ENCODE measurements at regions not wholly inside any gene's neighbourhood (a gene's known extent, or its start where the extent isn't known, plus 50 kb on each side); places are given as distances from the start of the nearest gene placed in this dataset.
"Not testable (repeated sequence)": the region's sequence is repeated elsewhere in the genome, so short reads cannot be mapped to it uniquely, and the experiment has no call there.

DNA sequence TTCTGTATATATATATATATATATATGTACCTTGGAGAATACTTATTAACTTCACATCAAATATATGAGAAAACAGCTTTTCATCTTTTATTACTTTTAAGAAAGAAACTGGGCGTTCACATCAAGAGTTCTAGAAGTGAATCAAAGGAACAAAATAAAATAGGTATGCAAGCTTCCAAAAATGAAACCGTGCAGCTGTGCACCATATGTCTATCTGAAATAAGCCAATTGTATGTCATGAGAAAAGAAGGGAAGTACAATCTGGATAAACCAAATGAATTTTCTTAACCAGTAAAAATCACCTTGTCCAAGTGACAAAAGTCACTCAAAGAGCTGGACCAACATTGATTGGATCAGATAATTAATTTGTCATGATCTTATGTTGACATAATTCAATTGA is 405.4 kb upstream of the TECRL start:
- no peak overlapping the region for H3K4me3 ChIP-seq (ENCODE audit: low read depth, low read length)
- TF ChIP-seq, protein P1, sequence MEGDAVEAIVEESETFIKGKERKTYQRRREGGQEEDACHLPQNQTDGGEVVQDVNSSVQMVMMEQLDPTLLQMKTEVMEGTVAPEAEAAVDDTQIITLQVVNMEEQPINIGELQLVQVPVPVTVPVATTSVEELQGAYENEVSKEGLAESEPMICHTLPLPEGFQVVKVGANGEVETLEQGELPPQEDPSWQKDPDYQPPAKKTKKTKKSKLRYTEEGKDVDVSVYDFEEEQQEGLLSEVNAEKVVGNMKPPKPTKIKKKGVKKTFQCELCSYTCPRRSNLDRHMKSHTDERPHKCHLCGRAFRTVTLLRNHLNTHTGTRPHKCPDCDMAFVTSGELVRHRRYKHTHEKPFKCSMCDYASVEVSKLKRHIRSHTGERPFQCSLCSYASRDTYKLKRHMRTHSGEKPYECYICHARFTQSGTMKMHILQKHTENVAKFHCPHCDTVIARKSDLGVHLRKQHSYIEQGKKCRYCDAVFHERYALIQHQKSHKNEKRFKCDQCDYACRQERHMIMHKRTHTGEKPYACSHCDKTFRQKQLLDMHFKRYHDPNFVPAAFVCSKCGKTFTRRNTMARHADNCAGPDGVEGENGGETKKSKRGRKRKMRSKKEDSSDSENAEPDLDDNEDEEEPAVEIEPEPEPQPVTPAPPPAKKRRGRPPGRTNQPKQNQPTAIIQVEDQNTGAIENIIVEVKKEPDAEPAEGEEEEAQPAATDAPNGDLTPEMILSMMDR (IDR thresholded peaks at IDR 0.05; ENCODE audit: borderline replicate concordance, insufficient read depth, low read depth, low read length) = no peak

DNA sequence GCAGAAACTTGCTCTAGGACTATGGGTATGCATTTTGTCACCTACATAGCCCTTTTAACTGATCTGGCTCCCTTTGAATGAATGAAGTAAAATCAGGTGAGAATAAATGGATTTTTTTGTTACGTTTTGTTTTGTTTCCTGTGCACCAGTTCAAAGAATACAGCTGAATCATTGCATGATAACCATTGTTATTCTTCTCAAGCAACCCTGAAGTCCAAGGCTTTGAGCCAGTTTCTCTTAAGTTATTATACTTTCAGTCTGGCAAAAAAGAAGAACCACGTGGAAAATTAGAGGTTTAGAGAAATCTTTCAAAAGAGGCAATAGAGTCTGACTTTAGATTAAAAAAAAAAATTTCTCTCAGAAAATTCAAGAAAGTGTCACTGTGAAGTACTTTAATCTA is 398.6 kb upstream of the TECRL start:
- TF ChIP-seq, protein P1 (IDR thresholded peaks at IDR 0.05; ENCODE audit: borderline replicate concordance, insufficient read depth, low read depth, low read length) = no peak
- no peak overlapping the region for H3K4me3 ChIP-seq (ENCODE audit: low read depth, low read length)

DNA sequence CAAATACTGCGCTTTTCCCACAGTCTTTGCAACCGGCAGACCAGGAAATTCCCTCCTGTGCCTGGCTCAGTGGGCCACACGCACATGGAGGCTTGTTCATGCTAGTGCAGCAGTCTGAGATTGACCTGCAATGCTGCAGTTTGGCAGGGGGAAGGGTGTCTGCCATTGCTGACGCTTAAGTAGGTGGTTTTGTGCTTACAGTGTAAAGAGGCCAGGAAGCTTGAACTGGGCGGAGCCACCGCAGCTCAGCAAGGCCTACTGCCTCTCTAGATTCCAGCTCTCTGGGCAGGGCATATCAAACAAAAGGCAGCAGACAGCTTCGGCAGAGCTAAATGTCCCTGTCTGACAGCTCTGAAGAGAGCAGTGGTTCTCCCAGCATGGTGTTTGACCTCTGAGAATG is 390.5 kb upstream of the TECRL start:
- TF ChIP-seq, protein P1 (IDR thresholded peaks at IDR 0.05; ENCODE audit: borderline replicate concordance, insufficient read depth, low read depth, low read length) = no peak
- no peak overlapping the region for H3K4me3 ChIP-seq (ENCODE audit: low read depth, low read length)

DNA sequence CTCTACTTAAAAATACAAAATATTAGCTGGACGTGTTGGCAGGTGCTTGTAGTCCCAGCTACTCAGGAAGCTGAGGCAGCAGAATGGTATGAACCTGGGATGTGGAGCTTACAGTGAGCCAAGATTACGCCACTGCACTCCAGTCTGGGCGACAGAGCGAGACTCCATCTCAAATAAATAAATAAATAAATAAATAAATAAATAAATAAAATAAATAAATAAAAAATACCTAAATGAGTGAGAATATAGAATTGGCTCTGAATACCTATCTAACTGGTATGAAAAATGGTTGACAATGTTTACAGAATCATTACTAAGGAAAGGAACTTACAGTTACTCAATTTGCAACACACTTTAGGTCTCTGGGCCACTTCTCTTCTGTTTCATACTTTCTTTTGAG is 389.6 kb upstream of the TECRL start:
- not testable (repeated sequence) for H3K4me3 ChIP-seq (ENCODE audit: low read depth, low read length)

DNA sequence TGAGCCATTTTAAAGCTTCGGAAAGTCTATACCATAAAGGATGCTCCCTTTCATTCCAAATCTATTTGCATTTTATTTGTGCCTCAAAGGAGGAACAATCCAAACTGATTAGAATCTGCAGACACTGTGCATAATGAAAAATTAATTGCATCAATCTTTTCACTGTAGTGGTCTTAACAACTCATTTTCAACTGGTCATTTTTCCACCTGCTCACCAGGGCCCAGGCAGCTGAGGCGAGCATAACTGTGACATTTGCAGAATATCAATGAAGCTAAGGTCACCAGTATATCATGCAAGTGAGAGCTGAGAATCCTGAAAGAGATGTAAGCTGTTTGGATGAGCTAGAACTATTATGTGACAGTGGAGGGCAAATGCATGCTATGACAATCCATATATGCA is 387.3 kb upstream of the TECRL start:
- TF ChIP-seq, protein P1 (IDR thresholded peaks at IDR 0.05; ENCODE audit: borderline replicate concordance, insufficient read depth, low read depth, low read length) = no peak
- H3K4me3 ChIP-seq (ENCODE audit: low read depth, low read length) = no peak overlapping the region

DNA sequence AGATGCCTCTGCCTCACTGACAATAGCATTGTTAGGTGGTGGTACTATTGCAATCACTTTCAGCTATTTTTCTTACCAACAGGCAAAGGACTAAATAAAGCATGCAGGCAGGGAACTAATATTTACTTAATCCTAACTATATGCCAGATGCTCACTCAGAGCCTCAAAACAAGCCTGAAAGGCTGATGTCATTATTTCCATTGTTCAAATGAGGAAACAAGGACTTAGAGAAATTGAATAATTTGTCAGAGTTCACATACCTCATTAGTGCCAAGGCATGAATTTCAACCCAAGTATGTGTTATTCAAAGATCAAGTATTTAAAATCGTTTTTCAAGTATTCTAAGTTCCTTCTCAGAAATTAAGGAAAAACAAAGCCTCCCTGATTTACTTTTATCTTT is 374.9 kb upstream of the TECRL start:
- H3K4me3 ChIP-seq (ENCODE audit: low read depth, low read length) = no peak overlapping the region
- TF ChIP-seq, protein P1 (IDR thresholded peaks at IDR 0.05; ENCODE audit: borderline replicate concordance, insufficient read depth, low read depth, low read length) = no peak

DNA sequence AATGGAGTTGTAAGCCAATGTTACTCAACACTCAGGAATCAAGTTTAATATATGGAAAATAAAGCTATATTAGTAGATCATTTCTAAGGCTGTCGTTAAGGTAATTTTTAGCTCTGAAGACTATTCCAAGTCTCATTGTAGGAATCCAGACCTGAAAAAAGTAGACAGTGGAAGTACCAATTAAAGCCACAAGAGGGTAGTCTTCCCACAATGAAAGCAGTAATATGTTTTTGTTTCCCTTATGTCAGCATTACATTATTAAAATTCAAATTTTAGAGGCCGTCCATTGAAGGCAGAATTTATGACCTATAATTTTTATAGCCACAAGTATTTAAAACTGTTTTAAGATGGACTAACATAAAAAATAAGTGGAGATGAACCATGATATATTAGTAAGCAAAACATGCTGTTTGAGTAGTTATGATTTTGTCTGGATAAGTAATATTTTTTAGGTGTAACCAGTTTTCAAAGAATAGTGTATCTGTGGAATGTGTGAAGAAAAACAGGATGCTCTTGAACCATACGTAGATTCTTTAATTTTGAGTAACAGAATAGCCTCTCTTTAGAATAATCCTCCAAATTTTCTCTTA is 372.6 kb upstream of the TECRL start:
- TF ChIP-seq, protein P1 (IDR thresholded peaks at IDR 0.05; ENCODE audit: borderline replicate concordance, insufficient read depth, low read depth, low read length) = peak; percentile 39; the same call in 1 of the 2 replicates
- no peak overlapping the region for H3K4me3 ChIP-seq (ENCODE audit: low read depth, low read length)

DNA sequence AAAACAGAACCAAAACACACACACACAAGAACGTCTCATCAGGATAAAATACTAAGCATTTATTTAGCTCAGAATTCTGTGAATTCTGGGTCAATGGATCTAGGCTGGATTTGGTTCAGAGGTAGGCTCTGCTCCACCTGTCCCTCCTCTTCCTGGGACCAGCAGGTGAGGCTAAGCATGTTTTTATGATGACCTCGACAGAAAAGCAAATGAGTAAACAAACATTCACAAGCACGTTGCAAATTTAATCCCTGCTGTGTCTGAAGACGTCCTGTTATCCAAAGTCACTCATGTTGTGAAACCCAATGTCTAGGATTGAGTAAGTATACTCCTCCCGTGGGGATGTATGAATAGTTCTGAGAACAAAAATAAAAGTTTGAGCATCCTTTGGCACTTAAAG is 371.4 kb upstream of the TECRL start:
- TF ChIP-seq, protein P1 (IDR thresholded peaks at IDR 0.05; ENCODE audit: borderline replicate concordance, insufficient read depth, low read depth, low read length) = no peak

More for the DNA sequence above, 371.4 kb upstream of the TECRL start:
- no peak overlapping the region for H3K4me3 ChIP-seq (ENCODE audit: low read depth, low read length)

Data from GM12875 (cell line).